PFSK-1 (cell line): ENCODE measurements at regions not wholly inside any gene's neighbourhood (a gene's known extent, or its start where the extent isn't known, plus 50 kb on each side); places are given as distances from the start of the nearest gene placed in this dataset.

Experiments
- FOXP2 ChIP-seq: optimal IDR thresholded peaks from 2 replicates; pipeline ENCODE3; 2011; ENCODE audit warnings: borderline replicate concordance, control low read depth, inconsistent platforms; ENCODE audit not compliant: insufficient read depth; ENCODE audit errors: extremely low read length, extremely low read depth
- POLR2AphosphoS5 ChIP-seq: IDR thresholded peaks from 2 replicates; pipeline ENCODE4 v1.6.1; 2012; ENCODE audit warnings: low read depth, mild to moderate bottlenecking, control low read depth, low read length, moderate library complexity
- SIN3A ChIP-seq: IDR thresholded peaks from 2 replicates; pipeline ENCODE4 v1.6.1; 2012; ENCODE audit warnings: mild to moderate bottlenecking, low read length, moderate library complexity, borderline replicate concordance; ENCODE audit not compliant: insufficient read depth
- TAF1 ChIP-seq: IDR thresholded peaks from 2 replicates; pipeline ENCODE4 v1.6.1; 2012; ENCODE audit warnings: low read length, control low read depth, borderline replicate concordance; ENCODE audit not compliant: insufficient read depth
- TF ChIP-seq, protein P1 (sequence below), 2 experiments: IDR thresholded peaks; 2 replicates each; pipeline versions ENCODE4 v1.6.1 to v1.8.0; 2011 to 2012; ENCODE audit warnings: low read depth in 2 of 2, low read length in 2 of 2, control low read depth in 1 of 2, inconsistent platforms in 1 of 2, mild to moderate bottlenecking in 1 of 2, moderate library complexity in 1 of 2; ENCODE audit not compliant: insufficient read depth in 1 of 2

DNA sequence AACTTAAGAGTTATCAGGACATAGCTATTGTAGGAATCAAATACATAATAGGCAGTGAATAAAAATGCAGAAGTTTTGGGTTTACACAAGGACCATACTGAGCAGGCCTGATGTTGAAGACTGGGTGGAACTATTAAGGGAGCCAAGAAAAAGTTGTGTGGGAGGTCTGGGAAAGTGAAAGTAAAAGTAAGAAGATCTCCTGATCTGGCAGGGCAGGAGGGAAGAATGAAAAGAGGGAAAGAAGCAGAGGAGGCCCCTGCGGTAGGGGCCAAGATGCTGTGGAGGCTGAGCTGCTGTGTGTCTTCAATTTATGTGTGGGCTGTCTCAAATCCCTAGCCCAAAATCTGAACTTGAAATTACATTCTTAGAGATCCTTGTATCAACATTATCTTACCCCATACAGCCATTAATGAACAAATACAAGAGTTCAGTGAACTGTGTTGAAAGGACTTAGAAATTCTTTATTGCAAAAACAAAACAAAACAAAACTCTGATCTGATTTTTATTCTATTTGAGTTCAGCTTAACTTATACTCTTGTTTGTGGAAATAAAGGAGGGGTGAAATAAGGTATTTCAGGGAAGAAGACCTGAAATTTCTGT lies 1183.8 kb downstream of the HACE1 start:
- no peak for TF ChIP-seq SIN3A
- no peak for TF ChIP-seq POLR2AphosphoS5
- no peak for TF ChIP-seq FOXP2
- no peak for TF ChIP-seq TAF1
- TF ChIP-seq, protein P1, sequence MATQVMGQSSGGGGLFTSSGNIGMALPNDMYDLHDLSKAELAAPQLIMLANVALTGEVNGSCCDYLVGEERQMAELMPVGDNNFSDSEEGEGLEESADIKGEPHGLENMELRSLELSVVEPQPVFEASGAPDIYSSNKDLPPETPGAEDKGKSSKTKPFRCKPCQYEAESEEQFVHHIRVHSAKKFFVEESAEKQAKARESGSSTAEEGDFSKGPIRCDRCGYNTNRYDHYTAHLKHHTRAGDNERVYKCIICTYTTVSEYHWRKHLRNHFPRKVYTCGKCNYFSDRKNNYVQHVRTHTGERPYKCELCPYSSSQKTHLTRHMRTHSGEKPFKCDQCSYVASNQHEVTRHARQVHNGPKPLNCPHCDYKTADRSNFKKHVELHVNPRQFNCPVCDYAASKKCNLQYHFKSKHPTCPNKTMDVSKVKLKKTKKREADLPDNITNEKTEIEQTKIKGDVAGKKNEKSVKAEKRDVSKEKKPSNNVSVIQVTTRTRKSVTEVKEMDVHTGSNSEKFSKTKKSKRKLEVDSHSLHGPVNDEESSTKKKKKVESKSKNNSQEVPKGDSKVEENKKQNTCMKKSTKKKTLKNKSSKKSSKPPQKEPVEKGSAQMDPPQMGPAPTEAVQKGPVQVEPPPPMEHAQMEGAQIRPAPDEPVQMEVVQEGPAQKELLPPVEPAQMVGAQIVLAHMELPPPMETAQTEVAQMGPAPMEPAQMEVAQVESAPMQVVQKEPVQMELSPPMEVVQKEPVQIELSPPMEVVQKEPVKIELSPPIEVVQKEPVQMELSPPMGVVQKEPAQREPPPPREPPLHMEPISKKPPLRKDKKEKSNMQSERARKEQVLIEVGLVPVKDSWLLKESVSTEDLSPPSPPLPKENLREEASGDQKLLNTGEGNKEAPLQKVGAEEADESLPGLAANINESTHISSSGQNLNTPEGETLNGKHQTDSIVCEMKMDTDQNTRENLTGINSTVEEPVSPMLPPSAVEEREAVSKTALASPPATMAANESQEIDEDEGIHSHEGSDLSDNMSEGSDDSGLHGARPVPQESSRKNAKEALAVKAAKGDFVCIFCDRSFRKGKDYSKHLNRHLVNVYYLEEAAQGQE (IDR thresholded peaks at IDR 0.05; ENCODE audit: insufficient read depth in 1 of 2, low read depth in 2 of 2, low read length in 2 of 2): no peak

DNA sequence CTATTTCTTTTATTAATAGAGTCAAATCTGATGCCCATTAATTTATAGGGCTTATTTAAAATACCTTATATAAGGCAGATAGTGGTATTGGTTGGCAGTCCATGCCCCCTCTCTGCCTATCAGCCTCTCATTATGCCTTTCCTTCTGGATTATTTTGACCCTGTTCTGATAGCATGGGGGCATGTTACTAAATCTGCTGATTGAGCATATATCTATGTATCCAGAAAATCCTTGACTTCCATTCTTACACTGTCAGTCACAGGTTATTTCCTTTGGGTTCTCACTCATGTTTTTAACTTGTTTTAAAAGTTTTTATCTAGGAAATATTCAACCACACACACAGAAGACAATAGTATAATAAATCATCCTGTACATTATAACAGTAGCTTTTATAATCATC lies 1184.9 kb downstream of the HACE1 start:
- no peak for TF ChIP-seq TAF1
- TF ChIP-seq FOXP2: no peak

DNA sequence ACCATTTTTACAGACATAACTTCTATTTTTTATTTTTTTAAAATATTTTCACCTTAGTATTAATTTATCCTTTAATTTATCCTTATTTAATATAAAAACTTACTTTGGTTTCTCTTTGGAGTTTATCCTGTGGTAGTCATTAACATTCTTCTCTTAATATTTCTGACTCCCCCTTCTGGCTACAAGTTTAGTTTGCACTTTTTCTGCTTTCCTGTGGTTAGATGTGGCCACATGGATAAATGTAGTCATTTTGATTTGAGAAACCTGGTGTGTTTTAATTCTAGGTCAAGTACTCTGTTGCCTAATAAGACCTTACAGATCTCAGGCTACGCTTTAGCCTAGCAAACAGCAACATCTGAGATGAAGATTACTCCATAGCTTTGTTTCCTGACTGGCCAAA lies 1187.5 kb downstream of the HACE1 start:
- TF ChIP-seq, protein P1 (IDR thresholded peaks at IDR 0.05; ENCODE audit: insufficient read depth in 1 of 2, low read depth in 2 of 2, low read length in 2 of 2): no peak
- TF ChIP-seq POLR2AphosphoS5 (no peak), TAF1 (no peak), FOXP2 (no peak), SIN3A (no peak)

DNA sequence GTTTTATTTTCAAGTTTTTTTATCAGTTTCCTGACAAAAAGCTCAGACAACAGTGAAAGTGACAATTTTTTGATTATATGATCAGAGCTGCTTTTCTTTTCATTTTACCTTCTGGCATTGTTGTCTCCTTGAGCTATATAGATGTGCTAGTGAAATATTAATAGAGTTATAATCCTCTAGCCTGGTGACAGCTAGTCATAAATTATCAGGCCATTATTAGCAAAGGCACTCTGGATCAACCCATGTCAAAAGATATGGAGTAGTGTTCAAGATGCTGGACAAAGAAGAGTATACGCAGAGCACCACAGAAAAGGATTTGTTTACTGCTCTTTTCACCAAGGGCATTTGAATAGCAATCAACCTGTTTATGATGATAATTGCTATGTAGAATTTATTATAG lies 1230.1 kb downstream of the HACE1 start:
- no peak for TF ChIP-seq FOXP2
- TF ChIP-seq POLR2AphosphoS5: no peak
- no peak for TF ChIP-seq TAF1
- no peak for TF ChIP-seq SIN3A
- TF ChIP-seq, protein P1 (IDR thresholded peaks at IDR 0.05; ENCODE audit: insufficient read depth in 1 of 2, low read depth in 2 of 2, low read length in 2 of 2): no peak

DNA sequence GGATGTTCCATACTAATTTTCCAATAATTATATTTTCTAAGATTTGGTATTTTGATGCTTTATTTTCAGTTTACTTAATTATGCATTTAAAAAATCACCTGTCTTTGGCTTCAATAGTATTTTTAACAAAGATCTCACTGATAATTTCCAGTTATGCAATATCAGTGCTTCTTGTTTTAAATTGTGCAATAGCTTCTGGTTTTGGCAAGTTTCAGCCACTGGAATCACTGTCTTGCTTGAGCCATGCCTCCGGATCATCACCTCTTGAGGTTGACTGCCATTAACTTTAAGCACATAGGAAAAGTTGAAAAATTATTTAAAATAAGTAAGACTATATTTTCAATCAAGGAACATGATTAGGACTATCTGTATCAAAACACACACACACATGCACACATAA lies 1242.1 kb downstream of the HACE1 start:
- TF ChIP-seq TAF1 (no peak), SIN3A (no peak), FOXP2 (no peak), POLR2AphosphoS5 (no peak)
- TF ChIP-seq, protein P1 (IDR thresholded peaks at IDR 0.05; ENCODE audit: insufficient read depth in 1 of 2, low read depth in 2 of 2, low read length in 2 of 2): no peak

DNA sequence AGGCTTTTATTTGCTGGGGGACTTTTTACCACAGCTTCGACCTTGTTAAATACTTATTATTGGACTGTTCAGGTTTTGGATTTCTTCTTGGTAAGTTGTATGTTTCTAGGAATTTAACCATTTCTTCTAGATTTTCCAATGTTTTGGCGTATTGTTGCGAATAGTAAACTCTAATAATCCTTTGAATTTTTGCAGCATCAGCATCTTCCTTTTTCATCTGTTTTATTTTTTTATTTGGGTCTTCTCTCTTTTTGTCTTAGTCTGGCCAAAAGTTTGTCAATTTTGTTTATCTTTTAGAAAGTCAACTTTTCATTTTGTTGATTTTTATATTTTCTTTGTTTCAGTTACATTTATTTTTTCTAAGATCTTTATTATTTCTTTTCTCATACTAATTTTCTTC lies 1272.0 kb downstream of the HACE1 start:
- TF ChIP-seq POLR2AphosphoS5 (no peak), SIN3A (no peak), TAF1 (no peak), FOXP2 (no peak)
- TF ChIP-seq, protein P1 (IDR thresholded peaks at IDR 0.05; ENCODE audit: insufficient read depth in 1 of 2, low read depth in 2 of 2, low read length in 2 of 2): no peak
